HEK293 (cell line): ENCODE measurements at regions not wholly inside any gene's neighbourhood (a gene's known extent, or its start where the extent isn't known, plus 50 kb on each side); places are given as distances from the start of the nearest gene placed in this dataset.

Experiments used
- CTCF ChIA-PET: fragments of 350-600 bp; formaldehyde crosslinking; extraction: SDS; loops from one replicate; lab custom pipeline; 2021; ENCODE audit warnings: antibody characterized with exemption; lab: Yijun Ruan, JAX
- POLR2A ChIA-PET: fragments of 300-600 bp; formaldehyde crosslinking; extraction: SDS; loops from one replicate; lab custom pipeline; 2020; ENCODE audit warnings: antibody characterized with exemption, inconsistent platforms; lab: Yijun Ruan, JAX
- H3K27ac ChIP-seq: fragments of 200-500 bp; sonication (Bioruptor generic); 2 replicates; pipeline ENCODE4 v1.5.1; 2014; ENCODE audit warnings: low read depth, low read length, control low read depth, inconsistent platforms; ENCODE audit errors: extremely low read depth
- H3K36me3 ChIP-seq, 2 experiments: fragments of 200-500 bp in 1 of 2; sonication (Bioruptor generic) in 1 of 2; 1 replicate in 1 of 2; 2 replicates in 1 of 2; pipeline ENCODE4 v1.5.1; 2014 to 2017; ENCODE audit warnings: inconsistent platforms in 2 of 2, low read length in 2 of 2; ENCODE audit not compliant: control insufficient read depth in 2 of 2, insufficient read depth in 1 of 2
- H3K4me1 ChIP-seq: fragments of 200-500 bp; sonication (Bioruptor generic); 2 replicates; pipeline ENCODE4 v1.5.1; 2014; ENCODE audit warnings: mild to moderate bottlenecking, low read length, inconsistent platforms; ENCODE audit not compliant: control insufficient read depth, insufficient read depth
- H3K4me3 ChIP-seq: 2 replicates; pipeline ENCODE4 v1.5.1; 2011; ENCODE audit warnings: low read depth, mild to moderate bottlenecking, control low read depth, low read length, moderate library complexity
- H3K9me3 ChIP-seq: fragments of 200-500 bp; sonication (Bioruptor generic); 2 replicates; pipeline ENCODE4 v1.5.1; 2014; ENCODE audit warnings: low read depth, low read length, inconsistent platforms; ENCODE audit not compliant: control insufficient read depth, insufficient read depth
- BCL11B ChIP-seq: fragments of 450-650 bp; formaldehyde crosslinking; IDR thresholded peaks from 2 replicates; pipeline ENCODE4 v1.5.1; 2016; ENCODE audit warnings: low read depth, missing biosample characterization, missing genetic modification characterization
- GLIS2 ChIP-seq: fragments of 450-650 bp; formaldehyde crosslinking; IDR thresholded peaks from 2 replicates; pipeline ENCODE4 v1.5.1; 2016; ENCODE audit warnings: missing biosample characterization, missing genetic modification characterization
- KLF1 ChIP-seq: fragments of 450-650 bp; formaldehyde crosslinking; IDR thresholded peaks from 2 replicates; pipeline ENCODE4 v1.5.1; 2016; ENCODE audit warnings: missing biosample characterization, missing genetic modification characterization
- KLF7 ChIP-seq: fragments of 450-650 bp; formaldehyde crosslinking; IDR thresholded peaks from 2 replicates; pipeline ENCODE4 v1.5.1; 2016; ENCODE audit warnings: missing biosample characterization, missing genetic modification characterization, borderline replicate concordance
- MEIS1 ChIP-seq: sonication (generic); formaldehyde crosslinking; IDR thresholded peaks from 2 replicates; pipeline ENCODE4 v1.8.1; 2022; ENCODE audit warnings: missing genetic modification reagents, mild to moderate bottlenecking, borderline replicate concordance
- OVOL3 ChIP-seq: fragments of 450-650 bp; formaldehyde crosslinking; IDR thresholded peaks from 2 replicates; pipeline ENCODE4 v1.5.1; 2016; ENCODE audit warnings: missing biosample characterization, missing genetic modification characterization
- REPIN1 ChIP-seq: fragments of 450-650 bp; formaldehyde crosslinking; IDR thresholded peaks from 2 replicates; pipeline ENCODE4 v1.5.1; 2017; ENCODE audit warnings: missing biosample characterization, missing genetic modification characterization, low read depth
- SCRT1 ChIP-seq: fragments of 450-650 bp; formaldehyde crosslinking; IDR thresholded peaks from 2 replicates; pipeline ENCODE4 v1.5.1; 2016; ENCODE audit warnings: missing biosample characterization, missing genetic modification characterization, borderline replicate concordance
- ZEB2 ChIP-seq: fragments of 450-650 bp; formaldehyde crosslinking; IDR thresholded peaks from 2 replicates; pipeline ENCODE4 v1.5.1; 2016; ENCODE audit warnings: missing biosample characterization, missing genetic modification characterization
- ZNF114 ChIP-seq: fragments of 450-650 bp; formaldehyde crosslinking; IDR thresholded peaks from 2 replicates; pipeline ENCODE4 v1.5.0; 2017; ENCODE audit warnings: missing biosample characterization, missing genetic modification characterization
- ZNF202 ChIP-seq: fragments of 450-650 bp; formaldehyde crosslinking; IDR thresholded peaks from 2 replicates; pipeline ENCODE4 v1.5.1; 2016; ENCODE audit warnings: missing biosample characterization, missing genetic modification characterization, borderline replicate concordance
- ZNF23 ChIP-seq: fragments of 450-650 bp; formaldehyde crosslinking; IDR thresholded peaks from 2 replicates; pipeline ENCODE4 v1.5.1; 2016; ENCODE audit warnings: missing biosample characterization, missing genetic modification characterization, borderline replicate concordance
- ZNF354C ChIP-seq: fragments of 450-650 bp; formaldehyde crosslinking; IDR thresholded peaks from 2 replicates; pipeline ENCODE4 v1.5.1; 2016; ENCODE audit warnings: missing biosample characterization, missing genetic modification characterization, low read depth, borderline replicate concordance
- ZNF391 ChIP-seq: fragments of 450-650 bp; formaldehyde crosslinking; IDR thresholded peaks from 2 replicates; pipeline ENCODE4 v1.5.1; 2016; ENCODE audit warnings: low read depth, missing biosample characterization, missing genetic modification characterization, borderline replicate concordance
- ZNF510 ChIP-seq: fragments of 450-650 bp; formaldehyde crosslinking; IDR thresholded peaks from 2 replicates; pipeline ENCODE4 v1.5.1; 2018; ENCODE audit warnings: mild to moderate bottlenecking, missing genetic modification characterization, missing biosample characterization; ENCODE audit not compliant: insufficient replicate concordance
- ZNF521 ChIP-seq: fragments of 450-650 bp; formaldehyde crosslinking; IDR thresholded peaks from 2 replicates; pipeline ENCODE4 v1.5.1; 2017; ENCODE audit warnings: missing biosample characterization, mild to moderate bottlenecking, missing genetic modification characterization
- ZNF549 ChIP-seq: fragments of 450-650 bp; IDR thresholded peaks from 2 replicates; pipeline ENCODE4 v1.5.1; 2018; ENCODE audit warnings: missing biosample characterization, missing genetic modification characterization, mild to moderate bottlenecking, inconsistent platforms, moderate library complexity
- ZNF560 ChIP-seq: fragments of 450-650 bp; formaldehyde crosslinking; IDR thresholded peaks from 2 replicates; pipeline ENCODE4 v1.5.1; 2017; ENCODE audit warnings: missing biosample characterization, missing genetic modification characterization, borderline replicate concordance
- ZNF670 ChIP-seq: fragments of 450-650 bp; formaldehyde crosslinking; IDR thresholded peaks from 2 replicates; pipeline ENCODE4 v1.5.1; 2016; ENCODE audit warnings: missing biosample characterization, missing genetic modification characterization, low read depth
- ZNF707 ChIP-seq: fragments of 450-650 bp; formaldehyde crosslinking; IDR thresholded peaks from 2 replicates; pipeline ENCODE4 v1.5.1; 2016; ENCODE audit warnings: missing biosample characterization, missing genetic modification characterization
- ZNF777 ChIP-seq: fragments of 450-650 bp; formaldehyde crosslinking; IDR thresholded peaks from 2 replicates; pipeline ENCODE4 v1.5.1; 2017; ENCODE audit warnings: missing biosample characterization, missing genetic modification characterization, borderline replicate concordance
- ZNF830 ChIP-seq: fragments of 450-650 bp; IDR thresholded peaks from 2 replicates; pipeline ENCODE4 v1.5.0; 2018; ENCODE audit warnings: missing biosample characterization, missing genetic modification characterization, low read depth, mild to moderate bottlenecking, moderate library complexity
- ZSCAN30 ChIP-seq: fragments of 450-650 bp; IDR thresholded peaks from 2 replicates; pipeline ENCODE4 v1.5.1; 2018; ENCODE audit warnings: missing biosample characterization, mild to moderate bottlenecking, missing genetic modification characterization, moderate library complexity
- TF ChIP-seq, protein P1 (sequence below): fragments of 450-650 bp; formaldehyde crosslinking; IDR thresholded peaks from 2 replicates; pipeline ENCODE4 v1.5.1; 2016; ENCODE audit warnings: missing biosample characterization, missing genetic modification characterization
- TF ChIP-seq, protein P2 (sequence below): fragments of 450-650 bp; formaldehyde crosslinking; IDR thresholded peaks from 2 replicates; pipeline ENCODE4 v1.5.1; 2016; ENCODE audit warnings: missing biosample characterization, missing genetic modification characterization
- TF ChIP-seq, protein P3 (sequence below): sonication (generic); formaldehyde crosslinking; IDR thresholded peaks from 2 replicates; pipeline ENCODE4 v1.8.1; 2022; ENCODE audit warnings: mild to moderate bottlenecking, moderate library complexity, missing genetic modification reagents
- TF ChIP-seq, protein P4 (sequence below): fragments of 450-650 bp; formaldehyde crosslinking; IDR thresholded peaks from 2 replicates; pipeline ENCODE4 v1.5.1; 2016; ENCODE audit warnings: missing biosample characterization, missing genetic modification characterization
- TF ChIP-seq, protein P5 (sequence below): fragments of 450-650 bp; formaldehyde crosslinking; IDR thresholded peaks from 2 replicates; pipeline ENCODE4 v1.5.1; 2017; ENCODE audit warnings: missing biosample characterization, missing genetic modification characterization
- TF ChIP-seq, protein P6 (sequence below): fragments of 450-650 bp; IDR thresholded peaks from 2 replicates; pipeline ENCODE4 v1.5.1; 2018; ENCODE audit warnings: missing biosample characterization, mild to moderate bottlenecking, missing genetic modification characterization
- TF ChIP-seq, protein P7 (sequence below): fragments of 450-650 bp; formaldehyde crosslinking; IDR thresholded peaks from 2 replicates; pipeline ENCODE4 v1.5.0; 2017; ENCODE audit warnings: missing biosample characterization, missing genetic modification characterization, borderline replicate concordance

DNA sequence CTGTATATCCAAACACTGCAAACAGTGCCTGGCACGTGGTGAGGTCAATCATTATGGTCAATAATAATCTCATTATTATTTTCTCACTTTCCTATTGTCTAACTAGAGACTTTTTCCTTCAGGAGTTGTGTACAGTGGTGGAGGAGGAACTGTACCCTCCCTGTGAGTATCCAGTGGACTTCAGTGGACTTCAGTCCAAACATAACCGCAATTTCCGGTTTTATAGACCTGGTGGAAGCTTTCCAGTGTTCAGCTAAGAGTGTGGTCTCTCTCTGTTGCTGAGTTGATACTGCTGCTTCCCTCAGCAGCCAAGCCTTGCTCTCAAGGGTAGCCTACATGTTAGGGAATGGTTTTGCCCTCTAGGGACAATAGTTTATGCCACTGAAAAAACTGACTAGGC, 447.1 kb downstream of the TMEM182 start:
- H3K36me3 ChIP-seq: no peaks in the 10 kb centered on the region

DNA sequence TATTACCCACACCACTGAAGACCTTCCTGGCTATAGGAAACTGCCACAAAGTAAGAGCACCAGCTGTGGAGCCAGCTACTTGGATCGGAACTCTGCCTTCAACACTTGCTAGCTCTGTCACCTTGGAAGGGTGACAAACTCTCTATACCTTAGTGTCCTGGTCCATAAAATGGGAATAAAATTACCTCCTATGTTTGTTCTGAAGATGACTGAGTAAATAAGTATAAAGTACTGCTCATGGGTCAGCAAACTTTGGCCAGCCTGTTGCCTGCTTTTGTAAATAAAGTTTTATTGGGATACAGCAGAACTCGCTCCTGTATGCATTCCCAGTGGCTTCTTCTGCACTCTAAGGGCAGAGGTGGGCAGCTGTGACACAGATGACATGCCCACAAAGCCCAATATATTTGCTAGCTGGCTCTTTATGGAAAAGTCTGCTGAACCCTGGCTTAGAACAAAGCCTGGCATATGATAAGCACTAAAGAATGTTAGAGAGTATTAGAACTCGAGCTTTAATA, 451.3 kb downstream of the TMEM182 start:
- TF ChIP-seq OVOL3 (no peak), REPIN1 (no peak), GLIS2 (no peak), ZNF670 (tag by site-specific recombination) (no peak), ZEB2 (tag by site-specific recombination) (no peak), ZSCAN30 (tag by site-specific recombination) (no peak), ZNF23 (tag by site-specific recombination) (no peak), ZNF707 (no peak), ZNF391 (tag by site-specific recombination) (no peak), ZNF114 (tag by site-specific recombination) (no peak), ZNF777 (no peak), ZNF521 (no peak)
- TF ChIP-seq, protein P1, sequence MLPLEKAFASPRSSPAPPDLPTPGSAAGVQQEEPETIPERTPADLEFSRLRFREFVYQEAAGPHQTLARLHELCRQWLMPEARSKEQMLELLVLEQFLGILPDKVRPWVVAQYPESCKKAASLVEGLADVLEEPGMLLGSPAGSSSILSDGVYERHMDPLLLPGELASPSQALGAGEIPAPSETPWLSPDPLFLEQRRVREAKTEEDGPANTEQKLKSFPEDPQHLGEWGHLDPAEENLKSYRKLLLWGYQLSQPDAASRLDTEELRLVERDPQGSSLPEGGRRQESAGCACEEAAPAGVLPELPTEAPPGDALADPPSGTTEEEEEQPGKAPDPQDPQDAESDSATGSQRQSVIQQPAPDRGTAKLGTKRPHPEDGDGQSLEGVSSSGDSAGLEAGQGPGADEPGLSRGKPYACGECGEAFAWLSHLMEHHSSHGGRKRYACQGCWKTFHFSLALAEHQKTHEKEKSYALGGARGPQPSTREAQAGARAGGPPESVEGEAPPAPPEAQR (tag by site-specific recombination): no peak
- TF ChIP-seq, protein P2, sequence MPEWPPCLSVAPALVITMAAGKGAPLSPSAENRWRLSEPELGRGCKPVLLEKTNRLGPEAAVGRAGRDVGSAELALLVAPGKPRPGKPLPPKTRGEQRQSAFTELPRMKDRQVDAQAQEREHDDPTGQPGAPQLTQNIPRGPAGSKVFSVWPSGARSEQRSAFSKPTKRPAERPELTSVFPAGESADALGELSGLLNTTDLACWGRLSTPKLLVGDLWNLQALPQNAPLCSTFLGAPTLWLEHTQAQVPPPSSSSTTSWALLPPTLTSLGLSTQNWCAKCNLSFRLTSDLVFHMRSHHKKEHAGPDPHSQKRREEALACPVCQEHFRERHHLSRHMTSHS (tag by site-specific recombination): no peak
- TF ChIP-seq, protein P3, sequence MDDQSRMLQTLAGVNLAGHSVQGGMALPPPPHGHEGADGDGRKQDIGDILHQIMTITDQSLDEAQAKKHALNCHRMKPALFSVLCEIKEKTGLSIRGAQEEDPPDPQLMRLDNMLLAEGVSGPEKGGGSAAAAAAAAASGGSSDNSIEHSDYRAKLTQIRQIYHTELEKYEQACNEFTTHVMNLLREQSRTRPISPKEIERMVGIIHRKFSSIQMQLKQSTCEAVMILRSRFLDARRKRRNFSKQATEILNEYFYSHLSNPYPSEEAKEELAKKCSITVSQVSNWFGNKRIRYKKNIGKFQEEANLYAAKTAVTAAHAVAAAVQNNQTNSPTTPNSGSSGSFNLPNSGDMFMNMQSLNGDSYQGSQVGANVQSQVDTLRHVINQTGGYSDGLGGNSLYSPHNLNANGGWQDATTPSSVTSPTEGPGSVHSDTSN (CRISPR knock-in tag): no peak
- TF ChIP-seq, protein P4, sequence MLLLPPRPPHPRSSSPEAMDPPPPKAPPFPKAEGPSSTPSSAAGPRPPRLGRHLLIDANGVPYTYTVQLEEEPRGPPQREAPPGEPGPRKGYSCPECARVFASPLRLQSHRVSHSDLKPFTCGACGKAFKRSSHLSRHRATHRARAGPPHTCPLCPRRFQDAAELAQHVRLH (tag by site-specific recombination): no peak
- TF ChIP-seq, protein P5, sequence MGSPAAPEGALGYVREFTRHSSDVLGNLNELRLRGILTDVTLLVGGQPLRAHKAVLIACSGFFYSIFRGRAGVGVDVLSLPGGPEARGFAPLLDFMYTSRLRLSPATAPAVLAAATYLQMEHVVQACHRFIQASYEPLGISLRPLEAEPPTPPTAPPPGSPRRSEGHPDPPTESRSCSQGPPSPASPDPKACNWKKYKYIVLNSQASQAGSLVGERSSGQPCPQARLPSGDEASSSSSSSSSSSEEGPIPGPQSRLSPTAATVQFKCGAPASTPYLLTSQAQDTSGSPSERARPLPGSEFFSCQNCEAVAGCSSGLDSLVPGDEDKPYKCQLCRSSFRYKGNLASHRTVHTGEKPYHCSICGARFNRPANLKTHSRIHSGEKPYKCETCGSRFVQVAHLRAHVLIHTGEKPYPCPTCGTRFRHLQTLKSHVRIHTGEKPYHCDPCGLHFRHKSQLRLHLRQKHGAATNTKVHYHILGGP (tag by site-specific recombination): no peak
- TF ChIP-seq, protein P6, sequence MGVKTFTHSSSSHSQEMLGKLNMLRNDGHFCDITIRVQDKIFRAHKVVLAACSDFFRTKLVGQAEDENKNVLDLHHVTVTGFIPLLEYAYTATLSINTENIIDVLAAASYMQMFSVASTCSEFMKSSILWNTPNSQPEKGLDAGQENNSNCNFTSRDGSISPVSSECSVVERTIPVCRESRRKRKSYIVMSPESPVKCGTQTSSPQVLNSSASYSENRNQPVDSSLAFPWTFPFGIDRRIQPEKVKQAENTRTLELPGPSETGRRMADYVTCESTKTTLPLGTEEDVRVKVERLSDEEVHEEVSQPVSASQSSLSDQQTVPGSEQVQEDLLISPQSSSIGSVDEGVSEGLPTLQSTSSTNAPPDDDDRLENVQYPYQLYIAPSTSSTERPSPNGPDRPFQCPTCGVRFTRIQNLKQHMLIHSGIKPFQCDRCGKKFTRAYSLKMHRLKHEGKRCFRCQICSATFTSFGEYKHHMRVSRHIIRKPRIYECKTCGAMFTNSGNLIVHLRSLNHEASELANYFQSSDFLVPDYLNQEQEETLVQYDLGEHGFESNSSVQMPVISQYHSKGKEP (tag by site-specific recombination): no peak
- POLR2A ChIA-PET: no interaction called here
- H3K9me3 ChIP-seq: no peaks in the 10 kb centered on the region
- H3K4me1 ChIP-seq: no peaks in the 10 kb centered on the region
- no peaks in the 10 kb centered on the region for H3K36me3 ChIP-seq
- CTCF ChIA-PET: no interaction called here
- no peak overlapping the region for H3K4me3 ChIP-seq
- H3K27ac ChIP-seq: no peak overlapping the region

More for the DNA sequence above, 447.1 kb downstream of the TMEM182 start:
- H3K4me3 ChIP-seq: no peak overlapping the region
- no peak overlapping the region for H3K27ac ChIP-seq
- CTCF ChIA-PET: no interaction called here
- TF ChIP-seq ZNF560 (no peak), ZNF830 (tag by site-specific recombination) (no peak), MEIS1 (no peak), ZNF510 (tag by site-specific recombination) (no peak), KLF1 (tag by site-specific recombination) (no peak), ZNF670 (tag by site-specific recombination) (no peak), ZNF202 (tag by site-specific recombination) (no peak), ZNF354C (no peak), SCRT1 (tag by site-specific recombination) (no peak), BCL11B (no peak), ZNF23 (tag by site-specific recombination) (no peak), ZNF549 (tag by site-specific recombination) (no peak), KLF7 (tag by site-specific recombination) (no peak)
- TF ChIP-seq, protein P7, sequence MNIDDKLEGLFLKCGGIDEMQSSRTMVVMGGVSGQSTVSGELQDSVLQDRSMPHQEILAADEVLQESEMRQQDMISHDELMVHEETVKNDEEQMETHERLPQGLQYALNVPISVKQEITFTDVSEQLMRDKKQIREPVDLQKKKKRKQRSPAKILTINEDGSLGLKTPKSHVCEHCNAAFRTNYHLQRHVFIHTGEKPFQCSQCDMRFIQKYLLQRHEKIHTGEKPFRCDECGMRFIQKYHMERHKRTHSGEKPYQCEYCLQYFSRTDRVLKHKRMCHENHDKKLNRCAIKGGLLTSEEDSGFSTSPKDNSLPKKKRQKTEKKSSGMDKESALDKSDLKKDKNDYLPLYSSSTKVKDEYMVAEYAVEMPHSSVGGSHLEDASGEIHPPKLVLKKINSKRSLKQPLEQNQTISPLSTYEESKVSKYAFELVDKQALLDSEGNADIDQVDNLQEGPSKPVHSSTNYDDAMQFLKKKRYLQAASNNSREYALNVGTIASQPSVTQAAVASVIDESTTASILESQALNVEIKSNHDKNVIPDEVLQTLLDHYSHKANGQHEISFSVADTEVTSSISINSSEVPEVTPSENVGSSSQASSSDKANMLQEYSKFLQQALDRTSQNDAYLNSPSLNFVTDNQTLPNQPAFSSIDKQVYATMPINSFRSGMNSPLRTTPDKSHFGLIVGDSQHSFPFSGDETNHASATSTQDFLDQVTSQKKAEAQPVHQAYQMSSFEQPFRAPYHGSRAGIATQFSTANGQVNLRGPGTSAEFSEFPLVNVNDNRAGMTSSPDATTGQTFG (tag by site-specific recombination): no peak
- TF ChIP-seq, protein P4 (tag by site-specific recombination): no peak
- POLR2A ChIA-PET: no interaction called here
- no peaks in the 10 kb centered on the region for H3K4me1 ChIP-seq
- no peaks in the 10 kb centered on the region for H3K9me3 ChIP-seq
